GM23338 (cell line): ENCODE measurements at regions not wholly inside any gene's neighbourhood (a gene's known extent, or its start where the extent isn't known, plus 50 kb on each side); places are given as distances from the start of the nearest gene placed in this dataset.

ENCODE experiments used
- ATAC-seq: fragments of 200-7000 bp; cut with Tn5 transposase; 3 replicates; pipeline ENCODE4 v1.9.1; 2020
- DNase-seq: peaks from one replicate; pipeline ENCODE4 v3.0.0-alpha.2; 2015; ENCODE audit warnings: low spot score
- H2AFZ ChIP-seq: fragments of 200-600 bp; sonication (generic); 2 replicates; pipeline ENCODE4 v1.8.0; 2016; ENCODE audit warnings: antibody characterized with exemption, mild to moderate bottlenecking, moderate library complexity
- H3F3A ChIP-seq: fragments of 200-600 bp; sonication (generic); replicated peaks from 2 replicates; pipeline ENCODE4 v1.8.0; 2017; ENCODE audit warnings: antibody characterized with exemption, mixed run types, low read depth
- H3K27ac ChIP-seq: fragments of 200-600 bp; sonication (generic); 2 replicates; pipeline ENCODE4 v1.6.1; 2016; ENCODE audit warnings: low read depth
- H3K27me3 ChIP-seq: fragments of 200-600 bp; sonication (generic); 2 replicates; pipeline ENCODE4 v1.8.0; 2016; ENCODE audit warnings: mild to moderate bottlenecking, mixed run types, moderate library complexity; ENCODE audit not compliant: insufficient read depth
- H3K36me3 ChIP-seq: fragments of 200-600 bp; sonication (generic); 2 replicates; pipeline ENCODE4 v1.8.0; 2016; ENCODE audit warnings: mild to moderate bottlenecking; ENCODE audit not compliant: insufficient read depth
- H3K4me1 ChIP-seq: fragments of 200-600 bp; sonication (generic); 2 replicates; pipeline ENCODE4 v1.8.0; 2016; ENCODE audit warnings: mild to moderate bottlenecking, moderate library complexity; ENCODE audit not compliant: insufficient read depth
- H3K4me2 ChIP-seq: fragments of 200-600 bp; sonication (generic); 2 replicates; pipeline ENCODE4 v1.7.1; 2017; ENCODE audit warnings: mixed run types
- H3K4me3 ChIP-seq: fragments of 200-600 bp; sonication (generic); 2 replicates; pipeline ENCODE4 v1.6.1; 2016; ENCODE audit warnings: mixed run types
- H3K79me2 ChIP-seq: fragments of 200-600 bp; sonication (generic); replicated peaks from 2 replicates; pipeline ENCODE4 v1.8.0; 2017; ENCODE audit warnings: mild to moderate bottlenecking; ENCODE audit not compliant: insufficient read depth
- H3K9me2 ChIP-seq: fragments of 200-600 bp; sonication (generic); 2 replicates; pipeline ENCODE4 v1.8.0; 2017; ENCODE audit not compliant: insufficient read depth
- H4K20me1 ChIP-seq: fragments of 200-600 bp; sonication (generic); replicated peaks from 2 replicates; pipeline ENCODE4 v1.8.0; 2017; ENCODE audit warnings: mild to moderate bottlenecking; ENCODE audit not compliant: insufficient read depth
- H3K27ac Mint-ChIP-seq: 2 replicates; pipeline ENCODE4 v1.8.0; 2020; ENCODE audit warnings: inconsistent platforms, mild to moderate bottlenecking, moderate library complexity, mixed read lengths
- H3K27me3 Mint-ChIP-seq: 3 replicates; pipeline ENCODE4 v1.8.0; 2022; ENCODE audit warnings: low read depth, mild to moderate bottlenecking, moderate library complexity, mixed read lengths, inconsistent platforms; ENCODE audit not compliant: insufficient read depth, poor library complexity
- H3K36me3 Mint-ChIP-seq: 3 replicates; pipeline ENCODE4 v1.8.0; 2021; ENCODE audit warnings: low read depth, mild to moderate bottlenecking, inconsistent platforms, moderate library complexity, mixed read lengths
- H3K4me1 Mint-ChIP-seq: 3 replicates; pipeline ENCODE4 v1.8.0; 2020; ENCODE audit warnings: mild to moderate bottlenecking, inconsistent platforms, mixed read lengths
- H3K4me3 Mint-ChIP-seq: 3 replicates; pipeline ENCODE4 v1.8.0; 2021; ENCODE audit warnings: moderate library complexity, mild to moderate bottlenecking, inconsistent platforms, mixed read lengths
- H3K9me3 Mint-ChIP-seq: 3 replicates; pipeline ENCODE4 v1.8.0; 2020; ENCODE audit warnings: moderate library complexity, mild to moderate bottlenecking, inconsistent platforms, mixed read lengths
- EZH2 ChIP-seq: fragments of 200-600 bp; sonication (generic); IDR thresholded peaks from one replicate; pipeline ENCODE4 v1.8.0; 2017; ENCODE audit warnings: antibody characterized with exemption, mild to moderate bottlenecking, low read depth; ENCODE audit not compliant: unreplicated experiment
- ZNF114 ChIP-seq: fragments of 250-450 bp; sonication (Bioruptor Pico); IDR thresholded peaks from 2 replicates; pipeline ENCODE4 v1.5.0; 2020; ENCODE audit warnings: mild to moderate bottlenecking, moderate library complexity
- ZNF462 ChIP-seq: fragments of 250-450 bp; sonication (Bioruptor Pico); IDR thresholded peaks from 2 replicates; pipeline ENCODE4 v1.5.0; 2020; ENCODE audit warnings: mild to moderate bottlenecking, moderate library complexity

DNA sequence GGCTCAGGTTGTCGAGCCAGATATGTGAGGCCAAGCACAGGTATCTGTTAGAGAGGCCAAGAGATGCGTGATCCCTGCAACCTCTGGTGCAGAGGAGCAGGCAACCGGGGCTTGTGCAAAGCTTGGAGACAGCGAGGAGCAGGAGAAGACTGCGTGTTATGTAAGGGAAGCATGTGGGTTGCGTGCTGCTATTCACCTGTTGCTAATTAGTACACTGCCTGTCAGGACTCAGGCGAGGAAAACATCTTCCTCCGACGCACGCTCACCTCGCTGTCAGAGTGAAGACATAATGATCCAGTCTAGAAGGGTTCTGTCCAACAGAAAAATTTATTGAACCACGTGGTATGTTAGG, 102.5 kb downstream of the HNRNPLL start (continued):
- no peak for TF ChIP-seq ZNF462 (CRISPR knock-in tag)
- no peak for TF ChIP-seq ZNF114

- Histone ChIP-seq H3K9me2 (no peaks in the 10 kb centered on the region), H3K27ac (no peak overlapping the region), H3F3A (no peaks in the 10 kb centered on the region), H3K79me2 (no peaks in the 10 kb centered on the region), H2AFZ (peak overlapping the region; percentile 0; the same call in 1 of the 2 replicates), H3K27me3 (no peaks in the 10 kb centered on the region), H3K36me3 (no peaks in the 10 kb centered on the region), H4K20me1 (no peaks in the 10 kb centered on the region), H3K4me1 (peaks cover 7% of the 10 kb centered on the region), H3K4me2 (0 out of 2 replicates have a peak overlapping the region, but pooled peaks have one; percentile 39), H3K4me3 (no peak overlapping the region)
- peaks cover 7% of the 10 kb centered on the region for H3K36me3 Mint-ChIP-seq
- peak; percentile 86 for DNase-seq
- peak; percentile 92 for ATAC-seq
- no peak overlapping the region for H3K4me3 Mint-ChIP-seq
- 0 out of 2 replicates have a peak overlapping the region, but pooled peaks have one; percentile 3 for H3K27ac Mint-ChIP-seq
- TF ChIP-seq EZH2: no peak
- peaks cover 25% of the 10 kb centered on the region for H3K4me1 Mint-ChIP-seq
- peaks cover 13% of the 10 kb centered on the region for H3K27me3 Mint-ChIP-seq
- peaks cover 17% of the 10 kb centered on the region for H3K9me3 Mint-ChIP-seq
These were observed 103.0 kb downstream of the HNRNPLL start for GRCh38 chr2:38499548-38500282.
